GM12878 (cell line): ENCODE measurements at regions not wholly inside any gene's neighbourhood (a gene's known extent, or its start where the extent isn't known, plus 50 kb on each side); places are given as distances from the start of the nearest gene placed in this dataset.

Source experiments
- BCL11A ChIP-seq: IDR thresholded peaks from 2 replicates; pipeline ENCODE4 v1.6.1; 2011; ENCODE audit warnings: low read depth, low read length
- CHD2 ChIP-seq: IDR thresholded peaks from 2 replicates; pipeline ENCODE4 v1.6.1; 2011; ENCODE audit warnings: low read depth, low read length, improper control_type of control experiment, borderline replicate concordance
- FOS ChIP-seq: IDR thresholded peaks from 3 replicates; pipeline ENCODE4 v1.6.1; 2011; ENCODE audit warnings: borderline replicate concordance; ENCODE audit not compliant: insufficient read length; ENCODE audit errors: extremely low read depth
- FOXM1 ChIP-seq: IDR thresholded peaks from 2 replicates; pipeline ENCODE4 v1.6.1; 2012; ENCODE audit warnings: low read depth, mild to moderate bottlenecking, inconsistent platforms, low read length, moderate library complexity
- IRF3 ChIP-seq: fragments of 450-650 bp; IDR thresholded peaks from 2 replicates; pipeline ENCODE4 v1.6.1; 2014; ENCODE audit warnings: mild to moderate bottlenecking
- IRF4 ChIP-seq: IDR thresholded peaks from 2 replicates; pipeline ENCODE4 v1.6.1; 2011; ENCODE audit warnings: low read depth, low read length
- KDM1A ChIP-seq: fragments of 200-600 bp; sonication (generic); IDR thresholded peaks from 2 replicates; pipeline ENCODE4 v1.6.1; 2016; ENCODE audit warnings: borderline replicate concordance
- NBN ChIP-seq: fragments of 450-650 bp; IDR thresholded peaks from 2 replicates; pipeline ENCODE4 v1.6.1; 2016
- NR2F1 ChIP-seq: fragments of 450-650 bp; conservative IDR thresholded peaks from 2 replicates; pipeline ENCODE4 v1.6.1; 2017; ENCODE audit warnings: mild to moderate bottlenecking
- RBBP5 ChIP-seq: fragments of 200-600 bp; sonication (generic); conservative IDR thresholded peaks from 2 replicates; pipeline ENCODE4 v1.6.1; 2016
- RELA ChIP-seq: fragments of 450-650 bp; IDR thresholded peaks from 2 replicates; pipeline ENCODE4 v1.8.0; 2014; ENCODE audit warnings: borderline replicate concordance; ENCODE audit not compliant: partially characterized antibody
- TCF3 ChIP-seq: IDR thresholded peaks from 2 replicates; pipeline ENCODE4 v1.6.1; 2012; ENCODE audit warnings: low read depth, mild to moderate bottlenecking, low read length, borderline replicate concordance; ENCODE audit not compliant: insufficient read depth
- WRNIP1 ChIP-seq: IDR thresholded peaks from 2 replicates; pipeline ENCODE4 v1.6.1; 2011; ENCODE audit warnings: low read depth, low read length, improper control_type of control experiment, borderline replicate concordance
- TF ChIP-seq, protein P1 (sequence below): fragments of 450-650 bp; IDR thresholded peaks from 2 replicates; pipeline ENCODE4 v1.6.1; 2018; ENCODE audit warnings: mild to moderate bottlenecking, low read depth, moderate library complexity; ENCODE audit not compliant: partially characterized antibody
- TF ChIP-seq, protein P2 (sequence below), 3 experiments: IDR thresholded peaks in 2 of 3; conservative IDR thresholded peaks in 1 of 3; 2 replicates each; pipeline ENCODE4 v1.5.1; 2011; ENCODE audit warnings: low read depth in 3 of 3, low read length in 3 of 3, mild to moderate bottlenecking in 3 of 3, control low read depth in 2 of 3, moderate library complexity in 2 of 3, inconsistent platforms in 1 of 3, mixed read lengths in 1 of 3; ENCODE audit not compliant: control insufficient read depth in 2 of 3, insufficient read depth in 1 of 3; ENCODE audit errors: extremely low read depth in 1 of 3
- TF ChIP-seq, protein P3 (sequence below): fragments of 150-350 bp; IDR thresholded peaks from 2 replicates; pipeline ENCODE4 v1.6.1; 2014; ENCODE audit warnings: mild to moderate bottlenecking, low read depth, low read length
- TF ChIP-seq, protein P4 (sequence below): fragments of 450-650 bp; IDR thresholded peaks from 2 replicates; pipeline ENCODE4 v1.6.1; 2016; ENCODE audit warnings: mild to moderate bottlenecking
- TF ChIP-seq, protein P5 (sequence below): fragments of 150-350 bp; IDR thresholded peaks from 2 replicates; pipeline ENCODE4 v1.6.1; 2016; ENCODE audit warnings: low read depth, low read length

DNA sequence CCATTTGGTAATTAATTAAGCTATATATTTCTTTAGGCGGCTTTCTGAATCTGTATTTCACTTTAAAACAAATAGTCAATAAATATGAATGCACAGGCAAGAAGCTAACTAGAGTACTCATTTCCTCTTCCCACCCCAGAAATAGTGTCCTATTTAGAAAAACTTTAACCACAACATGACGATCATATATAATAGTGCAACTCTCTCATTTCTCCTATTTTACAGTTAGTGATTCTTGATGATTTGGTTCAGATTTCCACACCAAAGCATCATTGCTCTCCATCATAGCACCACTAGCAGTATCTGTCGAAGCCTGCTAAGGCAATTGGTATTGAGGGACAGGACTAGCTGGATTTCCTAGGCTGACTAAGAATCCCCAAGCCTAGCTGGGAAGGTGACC, 184.0 kb upstream of the GALNTL6 start (continued):
- TF ChIP-seq, protein P1, sequence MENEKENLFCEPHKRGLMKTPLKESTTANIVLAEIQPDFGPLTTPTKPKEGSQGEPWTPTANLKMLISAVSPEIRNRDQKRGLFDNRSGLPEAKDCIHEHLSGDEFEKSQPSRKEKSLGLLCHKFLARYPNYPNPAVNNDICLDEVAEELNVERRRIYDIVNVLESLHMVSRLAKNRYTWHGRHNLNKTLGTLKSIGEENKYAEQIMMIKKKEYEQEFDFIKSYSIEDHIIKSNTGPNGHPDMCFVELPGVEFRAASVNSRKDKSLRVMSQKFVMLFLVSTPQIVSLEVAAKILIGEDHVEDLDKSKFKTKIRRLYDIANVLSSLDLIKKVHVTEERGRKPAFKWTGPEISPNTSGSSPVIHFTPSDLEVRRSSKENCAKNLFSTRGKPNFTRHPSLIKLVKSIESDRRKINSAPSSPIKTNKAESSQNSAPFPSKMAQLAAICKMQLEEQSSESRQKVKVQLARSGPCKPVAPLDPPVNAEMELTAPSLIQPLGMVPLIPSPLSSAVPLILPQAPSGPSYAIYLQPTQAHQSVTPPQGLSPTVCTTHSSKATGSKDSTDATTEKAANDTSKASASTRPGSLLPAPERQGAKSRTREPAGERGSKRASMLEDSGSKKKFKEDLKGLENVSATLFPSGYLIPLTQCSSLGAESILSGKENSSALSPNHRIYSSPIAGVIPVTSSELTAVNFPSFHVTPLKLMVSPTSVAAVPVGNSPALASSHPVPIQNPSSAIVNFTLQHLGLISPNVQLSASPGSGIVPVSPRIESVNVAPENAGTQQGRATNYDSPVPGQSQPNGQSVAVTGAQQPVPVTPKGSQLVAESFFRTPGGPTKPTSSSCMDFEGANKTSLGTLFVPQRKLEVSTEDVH = no peak
- TF ChIP-seq, protein P2, sequence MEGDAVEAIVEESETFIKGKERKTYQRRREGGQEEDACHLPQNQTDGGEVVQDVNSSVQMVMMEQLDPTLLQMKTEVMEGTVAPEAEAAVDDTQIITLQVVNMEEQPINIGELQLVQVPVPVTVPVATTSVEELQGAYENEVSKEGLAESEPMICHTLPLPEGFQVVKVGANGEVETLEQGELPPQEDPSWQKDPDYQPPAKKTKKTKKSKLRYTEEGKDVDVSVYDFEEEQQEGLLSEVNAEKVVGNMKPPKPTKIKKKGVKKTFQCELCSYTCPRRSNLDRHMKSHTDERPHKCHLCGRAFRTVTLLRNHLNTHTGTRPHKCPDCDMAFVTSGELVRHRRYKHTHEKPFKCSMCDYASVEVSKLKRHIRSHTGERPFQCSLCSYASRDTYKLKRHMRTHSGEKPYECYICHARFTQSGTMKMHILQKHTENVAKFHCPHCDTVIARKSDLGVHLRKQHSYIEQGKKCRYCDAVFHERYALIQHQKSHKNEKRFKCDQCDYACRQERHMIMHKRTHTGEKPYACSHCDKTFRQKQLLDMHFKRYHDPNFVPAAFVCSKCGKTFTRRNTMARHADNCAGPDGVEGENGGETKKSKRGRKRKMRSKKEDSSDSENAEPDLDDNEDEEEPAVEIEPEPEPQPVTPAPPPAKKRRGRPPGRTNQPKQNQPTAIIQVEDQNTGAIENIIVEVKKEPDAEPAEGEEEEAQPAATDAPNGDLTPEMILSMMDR (IDR thresholded peaks at IDR 0.05 in 2 of 3, conservative IDR thresholded peaks at IDR 0.05 in 1 of 3; ENCODE audit: control insufficient read depth in 2 of 3, extremely low read depth in 1 of 3, insufficient read depth in 1 of 3, low read depth in 3 of 3, low read length in 3 of 3) = no peak
- TF ChIP-seq NBN (no peak), WRNIP1 (no peak), NR2F1 (0 out of 2 replicates have a peak, but pooled peaks have one; percentile 20), TCF3 (no peak), RBBP5 (no peak), KDM1A (no peak), BCL11A (0 out of 2 replicates have a peak, but pooled peaks have one; percentile 34), FOS (no peak), IRF4 (peak; percentile 28; the same call in 1 of the 2 replicates), IRF3 (no peak), CHD2 (no peak), RELA (no peak), FOXM1 (0 out of 2 replicates have a peak, but pooled peaks have one; percentile 47)
- TF ChIP-seq, protein P3, sequence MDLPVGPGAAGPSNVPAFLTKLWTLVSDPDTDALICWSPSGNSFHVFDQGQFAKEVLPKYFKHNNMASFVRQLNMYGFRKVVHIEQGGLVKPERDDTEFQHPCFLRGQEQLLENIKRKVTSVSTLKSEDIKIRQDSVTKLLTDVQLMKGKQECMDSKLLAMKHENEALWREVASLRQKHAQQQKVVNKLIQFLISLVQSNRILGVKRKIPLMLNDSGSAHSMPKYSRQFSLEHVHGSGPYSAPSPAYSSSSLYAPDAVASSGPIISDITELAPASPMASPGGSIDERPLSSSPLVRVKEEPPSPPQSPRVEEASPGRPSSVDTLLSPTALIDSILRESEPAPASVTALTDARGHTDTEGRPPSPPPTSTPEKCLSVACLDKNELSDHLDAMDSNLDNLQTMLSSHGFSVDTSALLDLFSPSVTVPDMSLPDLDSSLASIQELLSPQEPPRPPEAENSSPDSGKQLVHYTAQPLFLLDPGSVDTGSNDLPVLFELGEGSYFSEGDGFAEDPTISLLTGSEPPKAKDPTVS = no peak
- TF ChIP-seq, protein P4, sequence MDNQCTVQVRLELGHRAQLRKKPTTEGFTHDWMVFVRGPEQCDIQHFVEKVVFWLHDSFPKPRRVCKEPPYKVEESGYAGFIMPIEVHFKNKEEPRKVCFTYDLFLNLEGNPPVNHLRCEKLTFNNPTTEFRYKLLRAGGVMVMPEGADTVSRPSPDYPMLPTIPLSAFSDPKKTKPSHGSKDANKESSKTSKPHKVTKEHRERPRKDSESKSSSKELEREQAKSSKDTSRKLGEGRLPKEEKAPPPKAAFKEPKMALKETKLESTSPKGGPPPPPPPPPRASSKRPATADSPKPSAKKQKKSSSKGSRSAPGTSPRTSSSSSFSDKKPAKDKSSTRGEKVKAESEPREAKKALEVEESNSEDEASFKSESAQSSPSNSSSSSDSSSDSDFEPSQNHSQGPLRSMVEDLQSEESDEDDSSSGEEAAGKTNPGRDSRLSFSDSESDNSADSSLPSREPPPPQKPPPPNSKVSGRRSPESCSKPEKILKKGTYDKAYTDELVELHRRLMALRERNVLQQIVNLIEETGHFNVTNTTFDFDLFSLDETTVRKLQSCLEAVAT = no peak
- TF ChIP-seq, protein P5, sequence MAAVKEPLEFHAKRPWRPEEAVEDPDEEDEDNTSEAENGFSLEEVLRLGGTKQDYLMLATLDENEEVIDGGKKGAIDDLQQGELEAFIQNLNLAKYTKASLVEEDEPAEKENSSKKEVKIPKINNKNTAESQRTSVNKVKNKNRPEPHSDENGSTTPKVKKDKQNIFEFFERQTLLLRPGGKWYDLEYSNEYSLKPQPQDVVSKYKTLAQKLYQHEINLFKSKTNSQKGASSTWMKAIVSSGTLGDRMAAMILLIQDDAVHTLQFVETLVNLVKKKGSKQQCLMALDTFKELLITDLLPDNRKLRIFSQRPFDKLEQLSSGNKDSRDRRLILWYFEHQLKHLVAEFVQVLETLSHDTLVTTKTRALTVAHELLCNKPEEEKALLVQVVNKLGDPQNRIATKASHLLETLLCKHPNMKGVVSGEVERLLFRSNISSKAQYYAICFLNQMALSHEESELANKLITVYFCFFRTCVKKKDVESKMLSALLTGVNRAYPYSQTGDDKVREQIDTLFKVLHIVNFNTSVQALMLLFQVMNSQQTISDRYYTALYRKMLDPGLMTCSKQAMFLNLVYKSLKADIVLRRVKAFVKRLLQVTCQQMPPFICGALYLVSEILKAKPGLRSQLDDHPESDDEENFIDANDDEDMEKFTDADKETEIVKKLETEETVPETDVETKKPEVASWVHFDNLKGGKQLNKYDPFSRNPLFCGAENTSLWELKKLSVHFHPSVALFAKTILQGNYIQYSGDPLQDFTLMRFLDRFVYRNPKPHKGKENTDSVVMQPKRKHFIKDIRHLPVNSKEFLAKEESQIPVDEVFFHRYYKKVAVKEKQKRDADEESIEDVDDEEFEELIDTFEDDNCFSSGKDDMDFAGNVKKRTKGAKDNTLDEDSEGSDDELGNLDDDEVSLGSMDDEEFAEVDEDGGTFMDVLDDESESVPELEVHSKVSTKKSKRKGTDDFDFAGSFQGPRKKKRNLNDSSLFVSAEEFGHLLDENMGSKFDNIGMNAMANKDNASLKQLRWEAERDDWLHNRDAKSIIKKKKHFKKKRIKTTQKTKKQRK = no peak
